K562 (cell line): ENCODE measurements at regions not wholly inside any gene's neighbourhood (a gene's known extent, or its start where the extent isn't known, plus 50 kb on each side); places are given as distances from the start of the nearest gene placed in this dataset.

Experiments used
- ATAC-seq: fragments of 200-7000 bp; cut with Tn5 transposase; 3 replicates; pipeline ENCODE4 v1.9.1; 2020; ENCODE audit warnings: moderate library complexity
- BruUV-seq: library from RNA; stranded (reverse); fragments of 400-500 nt; replicated peaks from 2 replicates; lab custom pipeline; 2021; lab: Mats Ljungman, UMichigan
- CTCF ChIA-PET: fragments of 300-600 bp; formaldehyde crosslinking; extraction: SDS; loops from one replicate; lab custom pipeline; 2021; ENCODE audit warnings: low intra/inter-chr PET ratio; lab: Yijun Ruan, JAX
- POLR2A ChIA-PET: fragments of 300-600, 350-650 bp; sonication (Branson Sonifier 250); formaldehyde crosslinking; extraction: SDS; loops from one replicate; lab custom pipeline; 2021; ENCODE audit warnings: antibody characterized with exemption, inconsistent platforms; lab: Yijun Ruan, JAX
- DNase-seq, 4 experiments: peaks; one replicate each; pipeline versions ENCODE4 v3.0.0 to v3.0.0-alpha.2; 2011 to 2018; ENCODE audit warnings: low spot score in 3 of 4, mixed read lengths in 3 of 4; ENCODE audit errors: extremely low read depth in 1 of 4
- FAIRE-seq: peaks from 2 replicates; lab custom pipeline; 2011; peaks lifted over from hg19 to GRCh38; lab: Jason Lieb, UNC
- H2AFZ ChIP-seq: 2 replicates; pipeline ENCODE4 v1.6.0; 2011; ENCODE audit warnings: low read depth, low read length, control low read depth, inconsistent platforms
- H3K27ac ChIP-seq: fragments of 200-600 bp; 3 replicates; pipeline ENCODE4 v1.8.0; 2011; ENCODE audit warnings: low read depth, mild to moderate bottlenecking, control low read depth, inconsistent platforms, low read length, moderate library complexity, mixed read lengths; ENCODE audit errors: extremely low read depth
- H3K27me3 ChIP-seq, 2 experiments: fragments of 300-600 bp in 1 of 2; 2 replicates in 1 of 2; 3 replicates in 1 of 2; pipeline versions ENCODE4 v1.6.0 to v1.8.0; 2011; ENCODE audit warnings: inconsistent platforms in 2 of 2, low read length in 2 of 2, mild to moderate bottlenecking in 1 of 2, mixed read lengths in 1 of 2, moderate library complexity in 1 of 2; ENCODE audit not compliant: control insufficient read depth in 2 of 2, insufficient read depth in 2 of 2
- H3K36me3 ChIP-seq: fragments of 300-600 bp; 3 replicates; pipeline ENCODE4 v1.8.0; 2011; ENCODE audit warnings: mild to moderate bottlenecking, low read length, inconsistent platforms; ENCODE audit not compliant: control insufficient read depth, insufficient read depth
- H3K4me1 ChIP-seq, 2 experiments: fragments of 200-600 bp in 1 of 2; replicated peaks in 1 of 2; 2 replicates in 1 of 2; 3 replicates in 1 of 2; pipeline versions ENCODE4 v1.5.1 to v1.8.0; 2011; ENCODE audit warnings: inconsistent platforms in 2 of 2, low read length in 2 of 2, mild to moderate bottlenecking in 1 of 2, mixed read lengths in 1 of 2, moderate library complexity in 1 of 2; ENCODE audit not compliant: control insufficient read depth in 2 of 2, insufficient read depth in 2 of 2
- H3K4me2 ChIP-seq: 2 replicates; pipeline ENCODE4 v1.6.1; 2011; ENCODE audit warnings: low read length, control low read depth, inconsistent platforms, mixed read lengths; ENCODE audit not compliant: insufficient read depth
- H3K4me3 ChIP-seq: fragments of 200-600 bp; sonication (generic), shearing (Covaris generic); 2 replicates; pipeline ENCODE4 v1.5.1; 2016; ENCODE audit warnings: control low read depth, inconsistent platforms
- H3K79me2 ChIP-seq: fragments of 200-600 bp; 3 replicates; pipeline ENCODE4 v1.8.0; 2011; ENCODE audit warnings: low read length, inconsistent platforms; ENCODE audit not compliant: control insufficient read depth, insufficient read depth
- H3K9ac ChIP-seq, 2 experiments: 2 replicates each; pipeline versions ENCODE4 v1.6.0 to v1.6.1; 2011; ENCODE audit warnings: low read depth in 2 of 2, low read length in 2 of 2, control low read depth in 1 of 2, inconsistent platforms in 1 of 2, mild to moderate bottlenecking in 1 of 2, mixed read lengths in 1 of 2; ENCODE audit not compliant: insufficient read depth in 1 of 2
- H3K9me1 ChIP-seq: one replicate; pipeline ENCODE4 v1.6.0; 2011; ENCODE audit warnings: inconsistent platforms, mild to moderate bottlenecking, low read length, moderate library complexity; ENCODE audit not compliant: control insufficient read depth, insufficient read depth
- H3K9me3 ChIP-seq: replicated peaks from 2 replicates; pipeline ENCODE4 v1.5.1; 2011; ENCODE audit warnings: low read depth, low read length, inconsistent platforms; ENCODE audit not compliant: control insufficient read depth, insufficient read depth
- H4K20me1 ChIP-seq: replicated peaks from 2 replicates; pipeline ENCODE4 v1.6.1; 2011; ENCODE audit warnings: low read length, inconsistent platforms, mixed read lengths; ENCODE audit not compliant: control insufficient read depth, insufficient read depth
- AFF4 ChIP-seq: sonication (generic); formaldehyde crosslinking; IDR thresholded peaks from 2 replicates; pipeline ENCODE4 v1.8.0; 2023; ENCODE audit warnings: mild to moderate bottlenecking, missing genetic modification reagents
- ARID3A ChIP-seq: IDR thresholded peaks from 2 replicates; pipeline ENCODE4 v1.6.1; 2012; ENCODE audit warnings: low read depth, low read length, improper control_type of control experiment, borderline replicate concordance
- MTA1 ChIP-seq: fragments of 450-650 bp; IDR thresholded peaks from 2 replicates; pipeline ENCODE4 v1.6.1; 2017; ENCODE audit warnings: borderline replicate concordance
- SMARCC2 ChIP-seq: fragments of 450-650 bp; IDR thresholded peaks from 2 replicates; pipeline ENCODE4 v1.6.1; 2017; ENCODE audit warnings: antibody characterized with exemption, moderate library complexity, mild to moderate bottlenecking, low read depth
- YY1 ChIP-seq, 3 experiments: IDR thresholded peaks; 2 replicates each; pipeline ENCODE4 v1.6.1; 2011; ENCODE audit warnings: low read length in 2 of 3, mild to moderate bottlenecking in 2 of 3, moderate library complexity in 2 of 3, borderline replicate concordance in 1 of 3, control low read depth in 1 of 3, low read depth in 1 of 3; ENCODE audit not compliant: insufficient read depth in 3 of 3, insufficient replicate concordance in 2 of 3, control insufficient read depth in 1 of 3, insufficient read length in 1 of 3; ENCODE audit errors: extremely low read depth in 1 of 3
- ZNF146 ChIP-seq: IDR thresholded peaks from one replicate; pipeline ENCODE4 v1.6.1; 2018; ENCODE audit warnings: missing compliant biosample characterization; ENCODE audit not compliant: unreplicated experiment
- ZNF274 ChIP-seq: IDR thresholded peaks from 2 replicates; pipeline ENCODE4 v1.6.1; 2011; ENCODE audit warnings: low read depth, mild to moderate bottlenecking, low read length, moderate library complexity, borderline replicate concordance
- ZNF445 ChIP-seq: fragments of 250-450 bp; sonication (Bioruptor Pico); IDR thresholded peaks from 2 replicates; pipeline ENCODE4 v1.4.0; 2020; ENCODE audit warnings: low read depth, mild to moderate bottlenecking, moderate library complexity
- ZNF609 ChIP-seq: sonication (generic); formaldehyde crosslinking; IDR thresholded peaks from 2 replicates; pipeline ENCODE4 v1.8.1; 2023; ENCODE audit warnings: missing genetic modification reagents, mild to moderate bottlenecking, borderline replicate concordance
- WGBS: fragments of 100-300 bp; shearing (Covaris generic); methylation state at CpG from one replicate; pipeline ENCODE4 v1.1.6; 2016; ENCODE audit warnings: low coverage, mixed read lengths; ENCODE audit not compliant: insufficient coverage; ENCODE audit errors: missing lambda C conversion rate; 5-methylcytosine and 5-hydroxymethylcytosine counted together
- in situ Hi-C: fragments of 300-500 bp; cut with MboI; formaldehyde crosslinking; loops from 4 replicates; pipeline ENCODE4 v1.15.0; 2018; ENCODE audit warnings: inconsistent platforms, mixed read lengths
- intact Hi-C: fragments of 100-400 bp; cut with micrococcal nuclease; formaldehyde crosslinking; loops from 2 replicates; pipeline ENCODE4 v1.14.2; 2022

DNA sequence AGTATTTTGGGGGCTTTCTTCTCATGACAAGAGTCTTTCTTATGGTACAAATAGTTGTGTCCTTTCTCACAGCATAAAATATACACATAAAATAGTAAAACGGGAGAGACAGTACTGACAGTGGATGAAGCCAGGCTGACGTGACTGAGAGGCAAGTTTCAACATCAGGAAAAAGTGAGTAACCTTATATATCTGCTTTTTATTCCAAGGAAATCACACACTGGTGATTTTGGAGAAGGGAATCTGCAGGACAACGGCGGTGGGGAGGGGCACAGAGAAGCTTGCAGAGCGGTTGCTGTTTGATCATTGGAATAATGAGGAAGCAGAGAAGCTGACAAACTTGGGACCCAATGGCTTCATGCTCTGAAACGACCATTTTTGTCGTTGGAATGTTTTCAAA, 130.6 kb upstream of the ZNF236 start:
- FAIRE-seq (no peak), ATAC-seq (no peak), DNase-seq (no peak)
- no peak overlapping the region for H3K9ac ChIP-seq
- ChIA-PET POLR2A (interaction anchor here (0.6 kb wide), 2 partner anchors 8 to 17 kb away, joined by 3 read pairs; no protein-coding TSS in a partner anchor), CTCF (no interaction called here)
- H3K36me3 ChIP-seq, result no peaks in the 10 kb centered on the region
- in situ Hi-C loops (no loop called here), intact Hi-C loops (no loop called here)
- no peaks in the 10 kb centered on the region for H3K9me3 ChIP-seq
- no TSS peak for BruUV-seq
- H3K4me1 ChIP-seq, result no peaks in the 10 kb centered on the region; a peak in 1 of 5 replicates
- H3K4me3 ChIP-seq, result no peak overlapping the region
- no peak overlapping the region for H3K4me2 ChIP-seq
- 2% methylated on average over 7 of the region's 7 CpGs for whole genome bisulfite sequencing
- H3K27me3 ChIP-seq, result peaks cover 2 to 21% of the 10 kb centered on the region in 2 experiments; a peak in 4 of 5 replicates
- no peak overlapping the region for H2AFZ ChIP-seq
- no peaks in the 10 kb centered on the region for H3K79me2 ChIP-seq
- no peak overlapping the region for H3K27ac ChIP-seq
- H3K9me1 ChIP-seq, result no peaks in the 10 kb centered on the region
- H4K20me1 ChIP-seq, result no peaks in the 10 kb centered on the region
- no peak for TF ChIP-seq SMARCC2
- no peak for TF ChIP-seq ZNF146
- TF ChIP-seq ZNF274, result no peak
- no peak for TF ChIP-seq ZNF445 (CRISPR knock-in tag)
- no peak for TF ChIP-seq ZNF609 (CRISPR knock-in tag)
- TF ChIP-seq ARID3A, result no peak
- TF ChIP-seq YY1 (IDR thresholded peaks at IDR 0.05; ENCODE audit: borderline replicate concordance in 1 of 3, control insufficient read depth in 1 of 3, extremely low read depth in 1 of 3, insufficient read depth in 3 of 3, insufficient read length in 1 of 3, insufficient replicate concordance in 2 of 3, low read depth in 1 of 3, low read length in 2 of 3), result no peak
- no peak for TF ChIP-seq AFF4
- no peak for TF ChIP-seq MTA1
